GM21825 (cell line): ENCODE measurements at regions not wholly inside any gene's neighbourhood (a gene's known extent, or its start where the extent isn't known, plus 50 kb on each side); places are given as distances from the start of the nearest gene placed in this dataset.

Source experiments
- ATAC-seq: cut with Tn5 transposase; IDR thresholded peaks from one replicate; pipeline ENCODE4 v1.9.1; 2021; ENCODE audit warnings: mild to moderate bottlenecking, moderate library complexity; ENCODE audit not compliant: unreplicated experiment

- ATAC-seq, result no peak
Measured at GRCh38 chr2:21480162-21480561, 356.4 kb downstream of the TDRD15 start.

- ATAC-seq, result no peak
Measured at GRCh38 chr2:21484643-21485042, 360.9 kb downstream of the TDRD15 start.

DNA sequence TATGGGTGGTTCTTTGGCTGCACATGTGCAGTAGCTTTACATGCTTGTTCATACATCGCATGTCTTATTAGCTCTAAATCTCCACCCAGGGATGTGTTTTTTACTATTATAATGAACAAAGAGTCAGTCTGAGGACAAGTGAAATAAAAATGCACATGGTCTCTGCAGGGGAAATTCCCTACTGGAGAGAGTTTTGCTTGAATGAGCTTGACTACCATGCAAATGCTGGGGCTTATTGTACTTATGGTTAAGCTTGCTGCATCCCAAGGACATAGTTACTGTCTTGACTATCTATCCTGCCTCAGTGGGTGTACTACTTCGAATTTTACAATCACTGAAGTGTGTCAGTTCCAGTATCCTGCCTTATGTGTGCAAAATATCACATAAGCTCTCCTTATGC, 362.7 kb downstream of the TDRD15 start:
- ATAC-seq, result no peak

DNA sequence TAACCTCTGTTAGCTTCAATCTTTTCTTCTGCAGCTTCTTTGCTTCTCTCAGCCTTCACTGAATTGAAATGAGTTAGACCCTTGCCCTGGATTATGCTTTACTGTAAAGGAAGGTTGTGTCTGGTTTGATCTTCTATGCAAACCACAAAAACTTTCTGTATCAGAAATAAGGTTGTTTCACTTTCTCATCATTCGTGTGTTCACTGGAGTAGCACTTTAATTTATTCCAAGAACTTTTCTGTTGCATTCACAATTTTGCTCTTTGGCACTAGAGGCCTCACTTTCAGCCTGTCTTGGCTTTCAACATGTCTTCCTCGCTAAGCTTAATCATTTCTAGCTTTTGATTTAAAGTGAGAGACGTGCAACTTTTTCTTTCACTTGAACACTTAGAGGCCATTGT, 365.3 kb downstream of the TDRD15 start:
- ATAC-seq, result no peak

DNA sequence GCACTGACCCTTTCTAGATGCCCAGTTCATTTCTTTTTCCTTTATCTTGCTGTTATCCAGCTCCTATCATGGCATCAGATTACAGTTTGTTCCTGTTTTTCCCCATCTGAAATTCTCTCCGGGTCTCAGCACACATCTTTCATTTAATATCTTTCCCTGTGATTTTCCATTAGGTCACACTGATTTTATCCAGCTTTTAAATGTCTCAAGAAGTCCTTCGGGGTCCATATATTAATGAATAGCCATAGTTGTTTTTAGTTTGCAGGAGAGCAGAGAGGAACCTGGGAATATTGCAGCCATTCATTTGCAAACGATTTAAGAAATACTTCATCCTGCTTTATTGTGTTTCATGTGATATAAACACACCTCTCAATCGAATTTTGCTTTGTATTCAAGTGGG, 374.2 kb downstream of the TDRD15 start:
- no peak for ATAC-seq

DNA sequence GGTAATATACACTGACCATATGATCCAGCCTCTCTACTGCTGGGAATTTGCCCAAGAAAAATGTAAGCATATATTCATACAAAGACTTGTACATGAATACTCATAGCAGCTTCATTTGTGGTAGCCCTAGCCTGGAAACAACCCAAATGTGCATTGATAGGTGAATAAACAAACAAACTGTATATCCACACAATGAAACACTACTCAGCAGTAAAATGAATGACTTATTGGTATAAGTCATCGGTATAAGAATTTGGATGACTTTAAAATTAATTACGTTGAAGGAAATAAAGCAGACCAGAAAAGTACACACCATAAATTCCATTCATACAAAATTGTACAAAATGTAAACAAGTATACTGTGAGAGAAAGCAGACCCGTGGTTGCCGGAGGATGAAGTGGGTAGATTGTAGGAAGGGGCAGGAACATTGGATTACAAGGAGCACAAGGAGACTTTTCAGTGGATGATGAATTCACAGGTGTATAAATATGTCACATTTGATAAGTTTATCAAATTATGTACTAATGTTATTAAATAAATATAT, 376.7 kb downstream of the TDRD15 start:
- ATAC-seq, result no peak

DNA sequence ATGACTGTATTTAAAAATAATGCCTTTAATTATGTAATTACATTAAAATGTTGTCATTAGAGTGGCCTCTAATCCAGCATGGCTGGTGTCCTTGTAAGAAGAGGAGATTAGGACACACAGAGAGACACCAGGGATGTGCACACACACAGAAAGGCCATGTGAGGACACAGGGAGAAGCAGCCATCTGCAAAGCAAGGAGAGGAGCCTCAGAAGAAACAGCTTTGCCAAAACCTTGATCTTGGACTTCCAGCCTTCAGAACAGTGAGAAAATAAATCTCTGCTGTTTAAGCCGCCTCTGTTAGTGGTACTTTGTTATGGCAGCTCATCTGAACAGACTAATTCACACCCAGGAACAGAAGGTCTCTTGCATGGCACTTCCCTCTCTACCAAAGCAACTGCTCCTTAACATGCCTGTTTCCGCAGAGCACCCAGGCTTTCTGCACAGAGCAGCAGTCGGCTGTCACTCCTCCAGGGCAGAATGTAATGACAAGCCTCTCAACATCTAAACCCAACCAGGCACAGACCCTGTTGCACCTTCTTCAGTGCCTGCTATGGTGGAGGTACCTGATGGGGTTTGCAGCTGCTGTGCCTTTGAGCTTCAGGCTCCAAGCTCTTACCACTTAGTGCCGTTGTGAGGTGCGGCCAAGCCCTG, 377.7 kb downstream of the TDRD15 start:
- no peak for ATAC-seq

- no peak for ATAC-seq
Measured at GRCh38 chr2:21515903-21516302, 392.1 kb downstream of the TDRD15 start.

DNA sequence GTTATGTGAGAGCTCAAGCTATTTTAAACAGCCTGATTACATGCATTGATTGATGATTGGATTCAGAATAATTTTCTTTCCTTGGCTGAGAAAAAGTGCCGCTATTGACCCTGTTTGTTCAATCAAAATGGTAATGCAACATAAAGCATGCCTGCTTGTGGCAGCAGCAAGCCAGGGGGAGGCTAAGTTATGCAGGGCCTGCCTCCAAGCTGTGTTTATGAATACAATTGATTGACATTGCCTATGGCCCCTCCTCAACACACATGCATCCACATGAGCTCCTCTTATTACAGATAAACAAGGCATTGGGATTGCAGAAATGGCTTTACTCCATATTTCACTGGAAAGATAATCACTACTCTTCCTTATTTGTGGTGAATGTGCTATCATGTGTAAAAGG, 395.6 kb downstream of the TDRD15 start:
- no peak for ATAC-seq

GRCh38 chr2:21519821-21520220, 396.1 kb downstream of the TDRD15 start:
- no peak for ATAC-seq

GRCh38 chr2:21535826-21536225, 412.1 kb downstream of the TDRD15 start:
- no peak for ATAC-seq

DNA sequence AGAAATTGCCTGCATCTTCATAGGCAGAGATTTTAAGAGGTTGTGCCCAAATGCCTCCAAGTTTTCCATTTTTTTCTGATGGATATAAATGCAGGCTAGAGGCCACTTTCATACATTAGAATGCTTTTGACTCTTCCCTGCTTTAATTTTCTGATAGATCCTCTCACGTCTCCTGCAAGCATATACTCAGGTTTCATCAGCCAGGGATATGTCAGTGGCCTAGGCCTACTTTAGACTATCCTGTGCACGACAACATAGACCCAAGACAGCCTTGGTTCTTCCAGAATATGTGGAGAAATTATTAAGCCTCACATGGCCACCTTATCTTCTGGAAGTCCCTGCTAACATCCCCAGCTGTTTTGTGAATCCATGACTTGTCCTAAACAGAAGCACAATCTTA, 415.9 kb downstream of the TDRD15 start:
- ATAC-seq, result no peak

- no peak for ATAC-seq
Measured at GRCh38 chr2:21543630-21544029, 419.9 kb downstream of the TDRD15 start.

DNA sequence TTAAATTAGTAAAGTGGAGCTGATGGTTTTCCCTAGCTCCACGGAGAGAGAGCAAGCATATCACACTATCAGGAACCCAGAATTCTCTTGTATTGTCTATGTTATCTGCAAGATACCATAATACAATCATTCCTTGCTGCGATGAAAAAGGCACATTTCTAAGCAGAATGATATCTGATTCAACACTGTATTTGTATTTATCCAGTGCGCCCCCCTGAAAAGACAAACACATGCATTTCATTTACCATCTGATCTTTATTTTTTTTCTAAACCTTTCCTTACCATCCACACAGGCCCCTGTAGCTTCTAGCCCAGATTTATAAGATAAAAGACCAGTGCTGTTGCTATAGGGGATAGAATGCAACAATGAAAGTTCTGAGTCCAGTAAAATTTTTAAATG, 420.6 kb downstream of the TDRD15 start:
- ATAC-seq, result no peak

DNA sequence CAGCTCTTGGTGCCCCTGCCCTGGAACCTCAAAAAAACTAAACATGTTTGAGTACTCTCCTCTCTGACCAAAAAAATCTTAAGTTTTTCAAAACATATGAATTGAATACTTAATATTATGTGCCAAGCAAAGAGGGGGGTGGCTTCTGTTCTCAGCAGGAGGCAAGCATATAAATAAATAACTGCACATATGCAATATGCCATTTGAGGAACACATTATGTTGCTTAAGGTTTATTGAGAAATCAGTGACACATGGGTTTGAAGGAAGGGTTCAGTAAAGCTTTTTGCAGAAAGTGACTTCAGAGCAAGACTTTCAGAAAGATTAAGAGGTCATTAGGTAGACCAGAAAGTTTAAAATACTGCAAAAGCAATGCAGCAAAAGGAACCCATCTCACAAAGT, 429.2 kb downstream of the TDRD15 start:
- ATAC-seq, result no peak

DNA sequence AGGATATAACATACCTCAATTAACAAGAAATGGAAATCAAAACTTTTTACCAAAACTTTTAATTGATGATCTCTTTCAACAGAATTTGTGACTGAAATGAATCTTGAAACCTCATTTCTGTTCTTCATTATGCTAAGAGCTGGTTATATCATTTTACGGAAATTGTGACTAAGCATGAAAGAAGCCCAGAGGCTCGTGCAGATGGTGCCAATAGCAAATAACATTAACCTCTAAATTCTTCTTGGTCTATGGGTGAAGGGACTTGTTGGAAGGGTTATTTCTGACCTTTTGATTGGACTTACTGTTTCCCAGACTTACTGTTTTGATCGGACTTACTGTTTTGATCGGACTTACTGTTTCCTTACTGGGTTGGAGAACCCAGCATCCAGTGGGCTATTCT, 435.6 kb downstream of the TDRD15 start:
- no peak for ATAC-seq

GRCh38 chr2:21561965-21562364, 438.2 kb downstream of the TDRD15 start:
- no peak for ATAC-seq

- ATAC-seq, result no peak
Measured at GRCh38 chr2:21567395-21567794, 443.6 kb downstream of the TDRD15 start.

DNA sequence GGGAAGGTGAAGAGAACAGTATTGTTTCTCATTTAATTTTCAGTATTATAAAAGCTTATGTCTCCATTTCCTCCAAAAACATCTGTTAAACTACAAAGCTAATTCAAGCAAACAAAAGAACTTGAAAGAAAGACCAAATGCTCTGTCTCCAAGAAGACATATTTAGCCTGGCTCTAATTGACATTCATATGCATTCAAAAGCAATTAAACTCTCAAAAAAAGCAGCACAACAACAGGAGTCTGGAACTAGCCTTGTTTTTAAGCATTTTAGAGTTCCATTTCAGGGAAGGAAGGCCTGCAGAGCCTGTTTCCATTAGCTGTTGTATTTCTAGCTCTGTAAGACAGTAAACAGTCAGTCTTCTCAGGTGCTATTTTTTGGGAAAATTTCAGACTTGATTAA, 447.9 kb downstream of the TDRD15 start:
- no peak for ATAC-seq

DNA sequence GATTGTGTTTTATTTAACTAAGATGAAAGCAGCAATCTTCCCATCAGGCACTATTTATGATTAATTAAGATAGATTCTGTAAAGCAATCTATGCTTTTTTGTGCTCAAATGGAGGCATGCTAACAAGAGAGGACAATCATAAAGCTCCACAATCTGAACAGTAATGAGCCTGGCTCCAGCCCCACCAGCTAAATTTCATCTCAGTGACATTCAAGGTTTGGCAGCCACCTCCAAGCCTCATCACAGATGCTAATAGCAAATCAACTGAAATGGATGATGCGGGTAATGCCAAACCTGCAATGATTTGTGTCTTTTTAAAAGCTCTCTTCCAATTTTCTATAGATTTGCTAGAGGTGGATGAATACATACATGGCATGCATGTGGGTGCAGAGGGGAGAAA, 456.6 kb downstream of the TDRD15 start:
- no peak for ATAC-seq

DNA sequence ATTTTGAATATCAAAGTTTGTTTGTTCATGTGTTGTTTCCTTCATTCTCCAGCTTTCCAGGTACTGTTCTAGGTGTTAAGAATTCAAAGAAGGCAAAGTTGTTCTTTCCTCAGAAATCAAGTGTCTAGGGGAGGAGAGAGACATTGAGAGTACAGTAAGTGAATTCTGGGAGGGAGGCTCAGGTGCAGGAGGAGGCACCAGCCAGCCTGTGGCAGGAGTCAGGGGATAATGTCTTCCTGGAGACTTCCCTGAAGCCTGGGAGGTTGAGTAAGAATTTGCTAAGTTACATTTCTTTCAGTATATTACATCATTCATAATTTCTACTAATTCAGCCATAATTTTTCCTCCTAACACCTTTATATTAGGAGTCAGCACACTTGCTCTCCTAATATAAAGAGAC, 462.1 kb downstream of the TDRD15 start:
- ATAC-seq, result no peak

DNA sequence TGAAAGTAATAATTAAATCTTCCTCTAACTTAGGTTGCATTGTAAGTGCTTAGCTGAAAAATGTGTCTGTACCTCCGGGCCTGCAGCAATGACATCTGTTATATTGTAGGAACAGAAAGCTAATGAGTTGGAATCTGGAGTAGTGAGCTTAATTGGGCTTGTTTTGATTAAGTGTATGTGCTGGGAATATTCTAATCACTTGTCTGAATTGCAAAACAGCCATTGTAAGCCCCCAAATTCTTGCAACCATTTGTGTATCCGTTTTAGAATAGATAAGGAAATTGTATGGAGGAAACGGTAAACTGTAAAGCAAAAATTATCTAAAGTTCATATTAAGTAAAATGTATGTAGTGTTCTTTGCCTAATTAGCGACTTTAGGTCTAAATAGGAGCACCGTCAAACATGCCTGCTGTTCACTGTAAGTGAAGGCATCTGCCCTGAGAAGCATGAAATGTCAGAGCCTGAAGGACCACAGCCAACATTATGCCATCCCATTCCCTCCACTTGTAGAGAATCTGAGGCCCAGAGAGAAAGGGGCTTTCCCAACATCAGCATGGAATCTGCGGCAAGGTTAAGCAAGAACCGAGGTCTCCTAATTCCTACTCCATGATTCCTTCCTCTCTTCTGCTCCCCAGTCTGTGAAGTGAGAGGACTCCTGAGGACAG, 466.4 kb downstream of the TDRD15 start:
- no peak for ATAC-seq

DNA sequence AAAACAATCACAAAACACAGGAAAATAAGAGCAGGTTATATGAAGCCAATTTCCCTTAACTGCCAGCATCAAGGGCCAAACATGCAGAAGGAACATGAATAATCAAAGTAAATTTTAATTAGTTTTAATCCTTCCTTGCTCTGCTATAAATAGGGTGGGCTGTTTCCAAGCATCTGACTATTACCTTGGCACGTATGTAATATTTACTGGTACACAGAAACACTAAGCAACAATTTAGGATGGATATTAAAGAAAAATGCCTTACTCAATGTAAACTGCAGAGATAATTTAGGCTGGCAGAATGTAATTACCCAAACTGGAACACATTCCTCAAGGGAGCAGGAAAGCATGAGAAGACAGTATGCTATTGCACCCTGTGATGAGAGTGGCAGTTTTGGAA, 468.2 kb downstream of the TDRD15 start:
- no peak for ATAC-seq
